ENCODE measurements at regions not wholly inside any gene's neighbourhood (a gene's known extent, or its start where the extent isn't known, plus 50 kb on each side); places are given as distances from the start of the nearest gene placed in this dataset.

- no peak for DNase-seq (ENCODE audit: low spot score in 2 of 2)
- ATAC-seq (replicated peaks; ENCODE audit: extremely low read depth, poor library complexity, severe bottlenecking) = no peak
- peaks cover 5% of the 10 kb centered on the region for H3K9me3 Mint-ChIP-seq
- H3K27ac Mint-ChIP-seq (ENCODE audit: low read depth) = no peak overlapping the region
- H3K4me3 Mint-ChIP-seq = no peak overlapping the region
- no peaks in the 10 kb centered on the region for H3K36me3 Mint-ChIP-seq (ENCODE audit: insufficient read depth)
- H3K4me1 Mint-ChIP-seq = no peaks in the 10 kb centered on the region
- H3K27me3 Mint-ChIP-seq = no peaks in the 10 kb centered on the region
These were observed 156.6 kb upstream of the TLL1 start for GRCh38 chr4:165716472-165716871.

DNA sequence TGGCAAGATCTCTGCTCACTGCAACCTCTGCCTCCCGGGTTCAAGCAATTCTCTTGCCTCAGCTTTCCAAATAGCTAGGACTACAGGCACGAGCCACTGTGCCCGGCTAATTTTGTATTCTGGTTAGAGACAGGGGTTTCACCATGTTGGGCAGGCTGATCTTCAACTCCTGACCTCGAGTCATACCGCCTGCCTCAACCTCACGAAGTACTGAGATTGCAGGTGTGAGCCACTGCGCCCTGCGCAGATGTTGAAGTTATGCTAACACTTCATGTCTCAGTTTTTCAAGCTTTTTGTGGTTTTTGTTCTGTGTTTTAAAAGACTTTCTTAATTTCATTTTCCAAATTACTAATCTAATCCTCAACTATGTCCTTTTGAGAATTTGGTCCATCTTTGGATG lies 154.4 kb upstream of the TLL1 start:
- Mint-ChIP-seq H3K4me3 (no peak overlapping the region), H3K27me3 (no peaks in the 10 kb centered on the region), H3K27ac (ENCODE audit: low read depth) (no peak overlapping the region), H3K9me3 (peaks cover 5% of the 10 kb centered on the region), H3K36me3 (ENCODE audit: insufficient read depth) (no peaks in the 10 kb centered on the region), H3K4me1 (no peaks in the 10 kb centered on the region)
- ATAC-seq (replicated peaks; ENCODE audit: extremely low read depth, poor library complexity, severe bottlenecking) = no peak
- no peak for DNase-seq (ENCODE audit: low spot score in 2 of 2)

- ATAC-seq (replicated peaks; ENCODE audit: extremely low read depth, poor library complexity, severe bottlenecking) = no peak
- Mint-ChIP-seq H3K4me1 (no peaks in the 10 kb centered on the region), H3K36me3 (ENCODE audit: insufficient read depth) (no peaks in the 10 kb centered on the region), H3K9me3 (peaks cover 10% of the 10 kb centered on the region), H3K4me3 (no peak overlapping the region), H3K27me3 (no peaks in the 10 kb centered on the region), H3K27ac (ENCODE audit: low read depth) (no peak overlapping the region)
- DNase-seq (ENCODE audit: low spot score in 2 of 2) = no peak
These were observed 152.5 kb upstream of the TLL1 start for GRCh38 chr4:165720411-165721082.

- Mint-ChIP-seq H3K27me3 (no peaks in the 10 kb centered on the region), H3K9me3 (peaks cover 10% of the 10 kb centered on the region), H3K4me1 (no peaks in the 10 kb centered on the region), H3K27ac (ENCODE audit: low read depth) (no peak overlapping the region), H3K36me3 (ENCODE audit: insufficient read depth) (no peaks in the 10 kb centered on the region), H3K4me3 (no peak overlapping the region)
- DNase-seq (ENCODE audit: low spot score in 2 of 2) = no peak
- ATAC-seq (replicated peaks; ENCODE audit: extremely low read depth, poor library complexity, severe bottlenecking) = no peak
These were observed 151.2 kb upstream of the TLL1 start for GRCh38 chr4:165721815-165722214.

DNA sequence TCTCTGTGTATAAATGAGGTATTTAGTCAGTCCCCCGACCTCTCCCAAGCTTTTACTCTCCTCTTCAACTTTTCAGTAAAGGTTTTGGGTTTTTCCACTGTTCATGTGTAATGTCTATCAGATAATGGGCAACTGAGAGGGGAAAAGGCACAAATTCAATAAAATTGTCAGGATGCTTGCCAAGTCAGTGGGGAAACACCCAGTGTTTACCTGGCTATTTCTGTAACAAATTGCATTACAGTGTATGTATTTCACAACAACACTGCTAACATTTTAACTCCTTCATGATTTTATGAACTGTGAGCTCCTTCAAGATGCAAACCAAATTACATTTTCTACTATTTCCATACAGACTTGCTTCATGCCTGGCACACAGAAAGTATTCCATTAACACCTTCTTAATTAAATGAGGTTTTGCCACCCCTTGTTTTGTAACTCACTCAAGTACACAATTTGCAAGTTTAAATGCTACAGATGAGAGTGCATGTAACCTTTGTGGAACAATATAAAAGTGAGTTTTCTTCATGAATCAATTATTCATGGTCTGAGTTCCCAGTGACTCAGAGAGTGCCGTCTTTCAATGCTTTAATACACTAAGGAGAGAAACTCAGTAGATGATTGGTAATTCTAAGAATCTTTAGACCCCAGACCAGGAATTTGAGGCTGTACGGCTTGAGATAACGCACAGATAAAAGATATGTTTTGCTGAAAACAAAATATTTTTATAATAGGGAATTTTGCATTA lies 149.8 kb upstream of the TLL1 start:
- no peaks in the 10 kb centered on the region for H3K4me1 Mint-ChIP-seq
- H3K4me3 Mint-ChIP-seq = no peak overlapping the region
- H3K27ac Mint-ChIP-seq (ENCODE audit: low read depth) = no peak overlapping the region
- no peak for DNase-seq (ENCODE audit: low spot score in 2 of 2)
- H3K9me3 Mint-ChIP-seq = peaks cover 5% of the 10 kb centered on the region
- H3K27me3 Mint-ChIP-seq = no peaks in the 10 kb centered on the region
- H3K36me3 Mint-ChIP-seq (ENCODE audit: insufficient read depth) = no peaks in the 10 kb centered on the region
- ATAC-seq (replicated peaks; ENCODE audit: extremely low read depth, poor library complexity, severe bottlenecking) = no peak

DNA sequence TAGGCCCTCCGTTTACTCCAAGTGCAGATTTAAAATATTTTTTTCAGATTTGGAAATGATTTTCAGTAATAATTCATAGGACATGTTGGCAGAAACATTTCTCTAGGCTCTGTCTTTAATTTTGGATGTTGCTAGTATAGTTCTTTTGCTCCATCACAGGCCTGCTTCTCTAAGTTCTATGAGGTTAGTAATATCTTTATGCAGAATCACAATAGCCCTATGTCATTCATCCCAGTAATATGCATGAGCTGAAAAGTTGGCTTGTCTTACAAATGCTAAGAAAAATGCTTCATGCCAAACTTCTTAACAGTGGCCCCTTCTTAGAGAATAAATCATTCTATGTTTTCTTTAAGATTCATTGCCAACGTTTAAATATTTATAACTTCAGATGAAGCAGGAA lies 148.3 kb upstream of the TLL1 start:
- Mint-ChIP-seq H3K9me3 (peaks cover 5% of the 10 kb centered on the region), H3K4me3 (no peak overlapping the region), H3K4me1 (no peaks in the 10 kb centered on the region), H3K36me3 (ENCODE audit: insufficient read depth) (no peaks in the 10 kb centered on the region), H3K27ac (ENCODE audit: low read depth) (no peak overlapping the region), H3K27me3 (no peaks in the 10 kb centered on the region)
- DNase-seq (ENCODE audit: low spot score in 2 of 2) = no peak
- ATAC-seq (replicated peaks; ENCODE audit: extremely low read depth, poor library complexity, severe bottlenecking) = no peak

DNA sequence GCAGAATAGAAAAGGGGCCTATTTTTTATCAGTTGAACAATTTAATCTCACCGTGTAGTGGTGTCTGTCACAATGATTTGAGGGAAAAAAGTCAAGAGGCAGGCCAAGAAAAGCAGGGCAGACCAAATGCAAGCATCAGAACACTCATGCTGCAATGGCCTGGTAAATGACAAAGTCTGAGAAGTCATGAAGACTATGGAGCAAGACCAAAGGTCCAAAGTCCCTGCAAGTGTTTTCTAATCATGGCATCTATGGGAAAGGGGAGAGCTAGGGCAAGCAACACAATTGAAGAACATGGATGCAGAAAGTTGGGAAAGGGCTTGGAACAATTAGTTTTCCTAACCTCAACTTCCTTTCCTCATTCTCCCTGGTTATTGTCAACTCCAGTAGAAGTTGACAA lies 147.7 kb upstream of the TLL1 start:
- no peak overlapping the region for H3K27ac Mint-ChIP-seq (ENCODE audit: low read depth)
- no peak for DNase-seq (ENCODE audit: low spot score in 2 of 2)
- H3K36me3 Mint-ChIP-seq (ENCODE audit: insufficient read depth) = no peaks in the 10 kb centered on the region
- H3K4me3 Mint-ChIP-seq = no peak overlapping the region
- H3K4me1 Mint-ChIP-seq = no peaks in the 10 kb centered on the region
- H3K27me3 Mint-ChIP-seq = no peaks in the 10 kb centered on the region
- ATAC-seq (replicated peaks; ENCODE audit: extremely low read depth, poor library complexity, severe bottlenecking) = no peak
- peaks cover 5% of the 10 kb centered on the region for H3K9me3 Mint-ChIP-seq

GRCh38 chr4:165726831-165727230 lies 146.2 kb upstream of the TLL1 start:
- H3K36me3 Mint-ChIP-seq (ENCODE audit: insufficient read depth) = no peaks in the 10 kb centered on the region
- H3K4me1 Mint-ChIP-seq = no peaks in the 10 kb centered on the region
- no peak overlapping the region for H3K27ac Mint-ChIP-seq (ENCODE audit: low read depth)
- H3K27me3 Mint-ChIP-seq = no peaks in the 10 kb centered on the region
- ATAC-seq (replicated peaks; ENCODE audit: extremely low read depth, poor library complexity, severe bottlenecking) = no peak
- peaks cover 5% of the 10 kb centered on the region for H3K9me3 Mint-ChIP-seq
- no peak for DNase-seq (ENCODE audit: low spot score in 2 of 2)
- no peak overlapping the region for H3K4me3 Mint-ChIP-seq

DNA sequence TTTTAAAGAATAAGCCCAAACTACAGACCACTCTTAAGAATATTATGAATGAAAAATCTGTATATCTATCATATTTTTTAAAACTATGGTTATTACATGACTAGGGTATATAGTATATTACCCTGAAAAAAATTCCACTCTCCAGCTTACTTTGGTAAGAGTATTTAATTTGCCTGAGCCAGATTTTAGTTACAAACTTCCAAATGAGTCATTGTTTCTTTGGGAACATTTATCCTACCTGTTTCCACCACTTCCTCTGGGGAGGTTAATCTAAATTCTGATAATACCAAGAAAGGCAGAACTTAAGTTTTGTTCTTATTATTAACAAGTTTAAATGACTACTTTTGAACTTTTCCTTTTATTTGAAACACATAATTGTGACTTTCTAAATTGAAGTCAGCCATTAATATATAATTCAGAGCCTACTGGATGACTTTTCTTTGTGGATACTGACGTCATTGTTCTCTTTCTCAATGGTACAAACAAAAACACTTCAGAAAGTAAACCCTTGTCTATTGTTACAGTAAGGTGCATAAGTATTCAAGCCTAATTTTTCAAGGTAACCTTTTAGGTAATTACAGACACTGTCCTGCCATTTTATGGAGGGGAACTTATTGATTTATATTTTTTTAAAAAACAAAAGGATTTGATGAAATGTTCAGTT lies 135.6 kb upstream of the TLL1 start:
- DNase-seq (ENCODE audit: low spot score in 2 of 2) = no peak
- no peak overlapping the region for H3K4me3 Mint-ChIP-seq
- H3K4me1 Mint-ChIP-seq = no peaks in the 10 kb centered on the region
- peaks cover 10% of the 10 kb centered on the region for H3K9me3 Mint-ChIP-seq
- no peaks in the 10 kb centered on the region for H3K27me3 Mint-ChIP-seq
- no peak for ATAC-seq (replicated peaks; ENCODE audit: extremely low read depth, poor library complexity, severe bottlenecking)
- H3K27ac Mint-ChIP-seq (ENCODE audit: low read depth) = no peak overlapping the region
- H3K36me3 Mint-ChIP-seq (ENCODE audit: insufficient read depth) = no peaks in the 10 kb centered on the region

DNA sequence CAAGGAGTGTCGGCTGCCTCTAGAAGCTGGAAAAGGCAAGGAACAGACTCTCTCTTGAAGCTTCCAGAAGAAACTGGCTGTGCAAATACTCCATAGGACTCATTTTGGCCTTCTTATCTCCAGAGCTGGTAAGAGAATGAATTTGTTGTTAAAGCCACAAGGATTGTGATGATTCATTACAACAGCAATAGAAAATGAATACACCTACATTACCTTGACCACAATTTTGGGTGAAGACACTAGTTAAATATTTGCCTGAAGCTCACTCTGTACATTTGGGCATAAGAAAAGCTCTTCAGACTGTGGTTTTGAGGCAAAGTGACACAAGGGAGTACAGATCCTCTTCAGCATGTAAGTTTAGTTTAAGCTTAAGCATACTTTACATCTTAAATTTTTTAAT lies 134.5 kb upstream of the TLL1 start:
- DNase-seq (ENCODE audit: low spot score in 2 of 2) (no peak), ATAC-seq (replicated peaks; ENCODE audit: extremely low read depth, poor library complexity, severe bottlenecking) (no peak)
- Mint-ChIP-seq H3K9me3 (peaks cover 9% of the 10 kb centered on the region), H3K27me3 (no peaks in the 10 kb centered on the region), H3K4me1 (no peaks in the 10 kb centered on the region), H3K27ac (ENCODE audit: low read depth) (no peak overlapping the region), H3K4me3 (no peak overlapping the region), H3K36me3 (ENCODE audit: insufficient read depth) (no peaks in the 10 kb centered on the region)

GRCh38 chr4:165740911-165741310 lies 132.1 kb upstream of the TLL1 start:
- Mint-ChIP-seq H3K4me3 (no peak overlapping the region), H3K9me3 (peaks cover 5% of the 10 kb centered on the region), H3K36me3 (ENCODE audit: insufficient read depth) (no peaks in the 10 kb centered on the region), H3K27ac (ENCODE audit: low read depth) (no peak overlapping the region), H3K27me3 (no peaks in the 10 kb centered on the region), H3K4me1 (no peaks in the 10 kb centered on the region)
- DNase-seq (ENCODE audit: low spot score in 2 of 2) = no peak
- no peak for ATAC-seq (replicated peaks; ENCODE audit: extremely low read depth, poor library complexity, severe bottlenecking)

GRCh38 chr4:165743422-165743821 lies 129.6 kb upstream of the TLL1 start:
- H3K4me3 Mint-ChIP-seq = no peak overlapping the region
- no peak overlapping the region for H3K27ac Mint-ChIP-seq (ENCODE audit: low read depth)
- ATAC-seq (replicated peaks; ENCODE audit: extremely low read depth, poor library complexity, severe bottlenecking) = no peak
- no peaks in the 10 kb centered on the region for H3K4me1 Mint-ChIP-seq
- no peaks in the 10 kb centered on the region for H3K9me3 Mint-ChIP-seq
- H3K36me3 Mint-ChIP-seq (ENCODE audit: insufficient read depth) = no peaks in the 10 kb centered on the region
- DNase-seq (ENCODE audit: low spot score in 2 of 2) = no peak
- H3K27me3 Mint-ChIP-seq = no peaks in the 10 kb centered on the region

DNA sequence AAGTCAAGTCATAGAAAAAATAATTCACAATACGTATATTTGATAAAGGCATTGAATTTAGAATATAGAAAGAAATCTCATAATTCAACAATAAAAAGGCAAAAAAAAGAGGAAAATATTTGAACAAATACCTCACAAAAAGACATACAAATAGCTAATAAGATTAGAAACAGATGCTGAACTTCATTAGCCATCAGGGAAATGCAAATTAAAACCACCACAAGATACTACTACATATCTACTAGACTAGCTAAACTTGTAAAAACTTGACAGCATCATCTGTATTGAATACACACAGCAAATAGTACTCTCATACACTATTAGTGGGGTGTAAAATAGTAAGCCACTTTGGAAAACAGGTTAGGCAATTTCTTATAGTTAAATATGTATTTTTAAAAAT lies 128.7 kb upstream of the TLL1 start:
- ATAC-seq (replicated peaks; ENCODE audit: extremely low read depth, poor library complexity, severe bottlenecking) (no peak), DNase-seq (ENCODE audit: low spot score in 2 of 2) (no peak)
- no peak overlapping the region for H3K27ac Mint-ChIP-seq (ENCODE audit: low read depth)
- H3K9me3 Mint-ChIP-seq = no peaks in the 10 kb centered on the region
- no peaks in the 10 kb centered on the region for H3K4me1 Mint-ChIP-seq
- H3K27me3 Mint-ChIP-seq = no peaks in the 10 kb centered on the region
- no peaks in the 10 kb centered on the region for H3K36me3 Mint-ChIP-seq (ENCODE audit: insufficient read depth)
- no peak overlapping the region for H3K4me3 Mint-ChIP-seq
